ENCODE measurements at regions not wholly inside any gene's neighbourhood (a gene's known extent, or its start where the extent isn't known, plus 50 kb on each side); places are given as distances from the start of the nearest gene placed in this dataset.
A peak's percentile ranks its signal among the peaks of the same experiment; 100 is the strongest.

- no peaks in the 10 kb centered on the region for H3K4me1 Mint-ChIP-seq
- Histone ChIP-seq H3K4me2 (replicated peaks; ENCODE audit: extremely low read depth, low read length, poor library complexity, severe bottlenecking) (no peak overlapping the region), H3K9me3 (replicated peaks in 1 of 2; ENCODE audit: control insufficient read depth in 1 of 2, insufficient read depth in 1 of 2, low read length in 2 of 2) (no peaks in the 10 kb centered on the region), H4K20me1 (ENCODE audit: insufficient read depth, low read length) (no peaks in the 10 kb centered on the region), H3K27ac (ENCODE audit: low read depth in 1 of 2, low read length in 2 of 2) (no peak overlapping the region), H3K4me3 (replicated peaks in 1 of 3; ENCODE audit: low read depth in 2 of 3, low read length in 3 of 3) (no peak overlapping the region), H3K27me3 (ENCODE audit: control insufficient read depth in 2 of 2, insufficient read depth in 2 of 2, low read length in 2 of 2) (no peaks in the 10 kb centered on the region), H3K79me2 (ENCODE audit: insufficient read depth, low read length) (no peaks in the 10 kb centered on the region), H3K36me3 (replicated peaks in 1 of 2; ENCODE audit: control insufficient read depth in 1 of 2, insufficient read depth in 2 of 2, low read length in 2 of 2) (no peaks in the 10 kb centered on the region), H3K4me1 (ENCODE audit: control insufficient read depth in 1 of 2, insufficient read depth in 2 of 2, low read length in 2 of 2) (no peaks in the 10 kb centered on the region), H2AFZ (ENCODE audit: insufficient read depth, low read depth, low read length, poor library complexity, severe bottlenecking) (no peak overlapping the region), H3K9ac (ENCODE audit: insufficient read depth, low read length, poor library complexity, severe bottlenecking) (no peak overlapping the region)
- peaks cover 0 to 6% (median 4%) of the 10 kb centered on the region in 3 donors for H3K27me3 Mint-ChIP-seq (ENCODE audit: low read depth in 3 of 3)
- H3K36me3 Mint-ChIP-seq: no peaks in the 10 kb centered on the region
- intact Hi-C loops (cut with micrococcal nuclease): no loop called here
- no peak overlapping the region for H3K4me3 Mint-ChIP-seq
- H3K9me3 Mint-ChIP-seq: peaks cover 0 to 3% (median 0%) of the 10 kb centered on the region in 7 donors
- no CpG with 5 or more reads among the region's 2 CpGs for WGBS (ENCODE audit: insufficient coverage)
- no peak for TF ChIP-seq CTCF (IDR thresholded peaks at IDR 0.05)
- H3K27ac Mint-ChIP-seq: no peak overlapping the region
- no peak for DNase-seq
Observed at GRCh38 chr10:44660271-44660670, 250.9 kb upstream of the TMEM72 start.

DNA sequence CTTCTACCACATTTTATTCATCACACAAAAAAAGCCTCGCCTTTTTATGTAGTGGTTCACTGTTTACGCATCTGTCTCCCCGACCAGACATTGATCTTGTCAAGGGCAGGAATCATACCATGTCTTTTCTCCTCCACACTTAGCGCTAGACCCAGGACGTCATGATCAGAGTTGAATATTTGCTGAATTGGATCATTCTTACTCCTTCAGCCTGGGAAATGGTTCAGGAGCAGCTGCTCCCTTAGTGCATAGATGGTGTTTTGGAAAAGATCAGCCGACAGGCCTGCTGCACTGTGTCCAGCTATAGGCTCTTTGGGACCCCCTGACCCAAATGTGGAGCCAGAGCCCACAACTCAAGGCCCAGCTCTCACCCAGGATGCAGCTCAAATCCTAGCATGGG lies 249.1 kb upstream of the TMEM72 start:
- intact Hi-C loops (cut with micrococcal nuclease): no loop called here
- Mint-ChIP-seq H3K4me3 (no peak overlapping the region), H3K27me3 (ENCODE audit: low read depth in 3 of 3) (peaks cover 0 to 6% (median 6%) of the 10 kb centered on the region in 3 donors), H3K9me3 (peaks cover 0 to 7% (median 3%) of the 10 kb centered on the region in 7 donors), H3K4me1 (no peaks in the 10 kb centered on the region), H3K27ac (peak overlapping the region in 1 of 7 donors; percentile 12), H3K36me3 (no peaks in the 10 kb centered on the region)
- no peaks in the 10 kb centered on the region for H3K79me2 ChIP-seq (ENCODE audit: insufficient read depth, low read length)
- no peak for DNase-seq
- no peak overlapping the region for H2AFZ ChIP-seq (ENCODE audit: insufficient read depth, low read depth, low read length, poor library complexity, severe bottlenecking)
- TF ChIP-seq CTCF (IDR thresholded peaks at IDR 0.05): no peak
- 100% methylated on average over 2 of the region's 6 CpGs for WGBS (ENCODE audit: insufficient coverage)
- H3K4me2 ChIP-seq (replicated peaks; ENCODE audit: extremely low read depth, low read length, poor library complexity, severe bottlenecking): no peak overlapping the region
- no peaks in the 10 kb centered on the region for H4K20me1 ChIP-seq (ENCODE audit: insufficient read depth, low read length)
- no peak overlapping the region for H3K27ac ChIP-seq (ENCODE audit: low read depth in 1 of 2, low read length in 2 of 2)
- peaks cover 0 to 6% of the 10 kb centered on the region in 2 donors for H3K9me3 ChIP-seq (replicated peaks in 1 of 2; ENCODE audit: control insufficient read depth in 1 of 2, insufficient read depth in 1 of 2, low read length in 2 of 2)
- H3K27me3 ChIP-seq (ENCODE audit: control insufficient read depth in 2 of 2, insufficient read depth in 2 of 2, low read length in 2 of 2): no peaks in the 10 kb centered on the region
- H3K9ac ChIP-seq (ENCODE audit: insufficient read depth, low read length, poor library complexity, severe bottlenecking): no peak overlapping the region
- H3K4me3 ChIP-seq (replicated peaks in 1 of 3; ENCODE audit: low read depth in 2 of 3, low read length in 3 of 3): no peak overlapping the region
- no peaks in the 10 kb centered on the region for H3K4me1 ChIP-seq (ENCODE audit: control insufficient read depth in 1 of 2, insufficient read depth in 2 of 2, low read length in 2 of 2)
- H3K36me3 ChIP-seq (replicated peaks in 1 of 2; ENCODE audit: control insufficient read depth in 1 of 2, insufficient read depth in 2 of 2, low read length in 2 of 2): no peaks in the 10 kb centered on the region

Measured in CD14-positive monocyte (primary cell).